ENCODE measurements at regions not wholly inside any gene's neighbourhood (a gene's known extent, or its start where the extent isn't known, plus 50 kb on each side); places are given as distances from the start of the nearest gene placed in this dataset.
"Not testable (repeated sequence)": the region's sequence is repeated elsewhere in the genome, so short reads cannot be mapped to it uniquely, and the experiment has no call there.

DNA sequence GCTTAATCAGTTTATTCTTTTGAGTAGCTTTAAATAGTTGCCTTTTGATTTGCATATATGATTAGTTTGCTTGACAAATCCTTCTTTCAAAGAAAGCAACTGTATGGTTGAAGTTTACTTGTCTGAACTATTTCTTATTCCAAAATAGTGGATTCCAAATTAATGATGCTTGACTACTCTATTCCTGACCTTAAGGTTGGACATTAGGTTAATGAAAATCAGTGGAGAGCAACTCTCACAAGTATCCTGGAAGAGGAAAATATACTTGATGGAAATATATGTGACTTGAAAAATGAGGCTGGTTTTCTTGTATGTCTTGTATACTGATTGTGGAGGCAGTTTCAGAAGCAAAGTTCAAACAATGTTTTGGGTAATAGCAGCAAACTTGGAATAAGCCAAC, 369.2 kb upstream of the PODXL start:
- no peak for TF ChIP-seq EZH2phosphoT487 (IDR thresholded peaks at IDR 0.05; ENCODE audit: borderline replicate concordance, low read length)
- no peak for TF ChIP-seq CTCF (IDR thresholded peaks at IDR 0.05; ENCODE audit: low read depth, low read length, poor library complexity, severe bottlenecking)
- no peaks in the 10 kb centered on the region for H3K27me3 ChIP-seq (ENCODE audit: control insufficient read depth, low read length)
- H3K4me3 ChIP-seq (ENCODE audit: low read length), result no peak overlapping the region
- no peaks in the 10 kb centered on the region for H3K9me2 ChIP-seq (replicated peaks; ENCODE audit: control insufficient read depth, low read length)
- H3K27ac ChIP-seq (ENCODE audit: low read depth, low read length), result no peak overlapping the region
- H3K9me3 ChIP-seq (ENCODE audit: control insufficient read depth, insufficient read depth, low read length), result no peaks in the 10 kb centered on the region
- no peaks in the 10 kb centered on the region for H3K79me2 ChIP-seq (ENCODE audit: control insufficient read depth, low read length)
- H3K4me1 ChIP-seq (ENCODE audit: control insufficient read depth, low read length), result no peaks in the 10 kb centered on the region
- no peak overlapping the region for H3K4me2 ChIP-seq (ENCODE audit: low read length)
- no peaks in the 10 kb centered on the region for H3F3A ChIP-seq (ENCODE audit: control insufficient read depth, insufficient read depth)
- no peaks in the 10 kb centered on the region for H3K36me3 ChIP-seq (ENCODE audit: control insufficient read depth, low read length)
- no peaks in the 10 kb centered on the region for H4K20me1 ChIP-seq (ENCODE audit: control insufficient read depth, insufficient read depth, low read depth, low read length)

DNA sequence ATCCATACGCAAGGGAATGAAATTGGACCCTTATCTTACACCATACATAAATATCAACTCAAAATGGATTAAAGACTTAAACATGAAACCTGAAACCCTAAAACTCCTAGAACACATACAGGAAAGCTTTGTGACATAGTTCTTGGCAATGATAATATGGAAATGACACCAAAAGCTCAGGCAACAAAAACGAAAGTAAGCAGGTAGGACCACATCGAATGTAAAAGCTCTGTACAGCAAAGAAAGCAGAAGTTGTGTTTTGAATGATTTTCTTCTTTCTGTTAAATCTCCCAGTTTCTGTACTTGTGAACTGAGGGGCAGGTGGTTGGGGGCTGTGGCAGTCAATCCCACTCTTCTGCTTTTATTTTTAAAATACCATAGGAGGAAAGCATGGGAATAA, 368.4 kb upstream of the PODXL start:
- TF ChIP-seq EZH2phosphoT487 (IDR thresholded peaks at IDR 0.05; ENCODE audit: borderline replicate concordance, low read length), result no peak
- TF ChIP-seq CTCF (IDR thresholded peaks at IDR 0.05; ENCODE audit: low read depth, low read length, poor library complexity, severe bottlenecking), result no peak
- Histone ChIP-seq H3F3A (ENCODE audit: control insufficient read depth, insufficient read depth) (no peaks in the 10 kb centered on the region), H3K9me2 (replicated peaks; ENCODE audit: control insufficient read depth, low read length) (no peaks in the 10 kb centered on the region), H3K4me3 (ENCODE audit: low read length) (no peak overlapping the region), H3K9me3 (ENCODE audit: control insufficient read depth, insufficient read depth, low read length) (no peaks in the 10 kb centered on the region), H3K79me2 (ENCODE audit: control insufficient read depth, low read length) (no peaks in the 10 kb centered on the region), H3K36me3 (ENCODE audit: control insufficient read depth, low read length) (no peaks in the 10 kb centered on the region), H4K20me1 (ENCODE audit: control insufficient read depth, insufficient read depth, low read depth, low read length) (no peaks in the 10 kb centered on the region), H3K4me2 (ENCODE audit: low read length) (no peak overlapping the region), H3K27me3 (ENCODE audit: control insufficient read depth, low read length) (no peaks in the 10 kb centered on the region), H3K4me1 (ENCODE audit: control insufficient read depth, low read length) (no peaks in the 10 kb centered on the region), H3K27ac (ENCODE audit: low read depth, low read length) (no peak overlapping the region)

DNA sequence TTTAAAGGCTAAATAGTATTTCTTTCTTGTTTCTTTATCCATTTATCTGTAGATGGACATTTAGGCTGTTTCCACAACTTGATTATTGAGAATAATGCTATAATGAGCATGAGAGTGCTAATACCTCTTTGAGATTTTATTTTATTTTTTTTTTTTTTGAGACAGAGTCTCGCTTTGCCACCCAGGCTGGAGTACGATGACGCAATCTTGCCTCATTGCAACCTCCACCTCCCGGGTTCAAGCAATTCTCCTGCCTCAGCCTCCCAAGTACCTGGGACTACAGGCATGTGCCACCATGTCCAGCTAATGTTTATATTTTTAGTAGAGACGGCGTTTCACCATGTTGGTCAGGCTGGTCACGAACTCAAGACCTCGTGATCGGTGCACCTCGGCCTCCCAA, 366.5 kb upstream of the PODXL start:
- H3K4me1 ChIP-seq (ENCODE audit: control insufficient read depth, low read length); H4K20me1 ChIP-seq (ENCODE audit: control insufficient read depth, insufficient read depth, low read depth, low read length); H3K4me2 ChIP-seq (ENCODE audit: low read length); H3K36me3 ChIP-seq (ENCODE audit: control insufficient read depth, low read length); H3K9me2 ChIP-seq (replicated peaks; ENCODE audit: control insufficient read depth, low read length); H3F3A ChIP-seq (ENCODE audit: control insufficient read depth, insufficient read depth); H3K27ac ChIP-seq (ENCODE audit: low read depth, low read length); H3K9me3 ChIP-seq (ENCODE audit: control insufficient read depth, insufficient read depth, low read length); H3K79me2 ChIP-seq (ENCODE audit: control insufficient read depth, low read length); H3K4me3 ChIP-seq (ENCODE audit: low read length); H3K27me3 ChIP-seq (ENCODE audit: control insufficient read depth, low read length): not testable (repeated sequence)

DNA sequence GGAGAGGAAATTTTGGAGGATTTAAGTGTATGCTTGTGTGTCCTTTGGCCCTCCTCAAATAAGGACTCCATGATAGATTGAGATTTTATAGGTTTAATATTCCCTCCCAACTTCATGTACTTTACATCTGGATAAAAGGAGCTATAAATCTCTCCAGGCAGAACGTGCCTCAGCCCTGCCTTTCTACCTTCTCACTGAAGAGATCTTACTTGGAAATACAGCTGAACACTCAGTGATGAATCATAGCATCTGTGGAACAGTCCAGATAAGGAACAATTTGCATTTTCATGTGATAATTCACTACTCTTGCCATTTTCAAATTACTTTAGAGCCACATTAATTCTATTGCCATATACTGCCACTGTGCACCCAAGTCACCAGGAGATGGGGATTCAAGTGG, 364.6 kb upstream of the PODXL start:
- no peaks in the 10 kb centered on the region for H3K9me2 ChIP-seq (replicated peaks; ENCODE audit: control insufficient read depth, low read length)
- no peak overlapping the region for H3K27ac ChIP-seq (ENCODE audit: low read depth, low read length)
- H4K20me1 ChIP-seq (ENCODE audit: control insufficient read depth, insufficient read depth, low read depth, low read length), result no peaks in the 10 kb centered on the region
- H3K4me3 ChIP-seq (ENCODE audit: low read length), result no peak overlapping the region
- H3F3A ChIP-seq (ENCODE audit: control insufficient read depth, insufficient read depth), result no peaks in the 10 kb centered on the region
- no peaks in the 10 kb centered on the region for H3K36me3 ChIP-seq (ENCODE audit: control insufficient read depth, low read length)
- no peaks in the 10 kb centered on the region for H3K9me3 ChIP-seq (ENCODE audit: control insufficient read depth, insufficient read depth, low read length)
- no peak overlapping the region for H3K4me2 ChIP-seq (ENCODE audit: low read length)
- H3K4me1 ChIP-seq (ENCODE audit: control insufficient read depth, low read length), result no peaks in the 10 kb centered on the region
- H3K27me3 ChIP-seq (ENCODE audit: control insufficient read depth, low read length), result no peaks in the 10 kb centered on the region
- H3K79me2 ChIP-seq (ENCODE audit: control insufficient read depth, low read length), result no peaks in the 10 kb centered on the region
- TF ChIP-seq CTCF (IDR thresholded peaks at IDR 0.05; ENCODE audit: low read depth, low read length, poor library complexity, severe bottlenecking) (no peak), EZH2phosphoT487 (IDR thresholded peaks at IDR 0.05; ENCODE audit: borderline replicate concordance, low read length) (no peak)
